ENCODE measurements at regions not wholly inside any gene's neighbourhood (a gene's known extent, or its start where the extent isn't known, plus 50 kb on each side); places are given as distances from the start of the nearest gene placed in this dataset.
"Not testable (repeated sequence)": the region's sequence is repeated elsewhere in the genome, so short reads cannot be mapped to it uniquely, and the experiment has no call there.

DNA sequence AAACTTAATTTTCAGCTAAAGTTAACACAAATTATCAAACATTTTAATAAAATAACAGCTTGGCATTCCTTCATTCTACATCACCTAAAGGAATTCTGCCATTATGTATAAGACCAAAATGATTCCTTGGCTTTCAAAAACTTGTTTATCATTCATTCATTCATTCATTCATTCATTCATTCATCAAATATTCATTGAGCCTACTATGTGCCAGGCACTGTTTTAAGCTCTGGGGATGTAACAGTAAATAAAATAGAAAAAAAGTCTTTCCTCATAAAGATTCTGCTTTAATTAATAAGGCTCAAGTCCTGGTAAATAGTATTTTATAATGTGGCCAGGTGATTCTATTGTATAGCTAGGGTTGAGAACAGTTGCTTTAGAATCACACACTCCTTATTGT is 127.9 kb downstream of the GPR85 start:
- no peaks in the 10 kb centered on the region for H3K4me1 Mint-ChIP-seq
- no peak for DNase-seq (ENCODE audit: low spot score in 2 of 2, unreplicated experiment in 2 of 2)
- peaks cover 5% of the 10 kb centered on the region for H3K27me3 Mint-ChIP-seq (ENCODE audit: low read depth)
- H3K4me3 Mint-ChIP-seq: no peak overlapping the region
- H3K9me3 Mint-ChIP-seq: peaks cover 6% of the 10 kb centered on the region
- no peaks in the 10 kb centered on the region for H3K36me3 Mint-ChIP-seq
- H3K27ac Mint-ChIP-seq: no peak overlapping the region
- no peak for TF ChIP-seq CTCF (IDR thresholded peaks at IDR 0.05; ENCODE audit: unreplicated experiment)

DNA sequence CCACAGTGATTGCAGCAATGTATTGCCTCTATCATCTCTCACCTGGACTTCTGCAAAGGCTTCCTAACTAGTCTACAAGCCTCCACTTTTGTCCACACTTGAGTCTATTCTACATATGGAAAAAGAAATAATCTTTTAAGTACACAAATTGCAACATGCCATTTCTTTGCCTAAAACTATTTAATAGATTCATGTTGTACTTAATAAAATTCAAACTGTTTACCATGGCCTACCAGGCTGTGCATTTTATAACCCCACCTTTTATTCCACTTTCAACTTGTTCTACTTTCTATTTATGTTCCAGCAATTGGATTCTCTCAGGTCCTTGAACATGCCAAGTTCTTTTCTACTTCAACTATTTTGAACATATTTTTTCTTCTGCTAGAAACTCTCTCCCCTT is 128.7 kb downstream of the GPR85 start:
- Mint-ChIP-seq H3K36me3 (no peaks in the 10 kb centered on the region), H3K4me1 (no peaks in the 10 kb centered on the region), H3K4me3 (no peak overlapping the region), H3K9me3 (peaks cover 6% of the 10 kb centered on the region), H3K27ac (no peak overlapping the region), H3K27me3 (ENCODE audit: low read depth) (peaks cover 5% of the 10 kb centered on the region)
- no peak for TF ChIP-seq CTCF (IDR thresholded peaks at IDR 0.05; ENCODE audit: unreplicated experiment)
- DNase-seq (ENCODE audit: low spot score in 2 of 2, unreplicated experiment in 2 of 2): no peak

- not testable (repeated sequence) for DNase-seq (ENCODE audit: low spot score in 2 of 2, unreplicated experiment in 2 of 2); H3K4me3 Mint-ChIP-seq; H3K9me3 Mint-ChIP-seq; H3K27ac Mint-ChIP-seq; H3K4me1 Mint-ChIP-seq; H3K36me3 Mint-ChIP-seq; H3K27me3 Mint-ChIP-seq (ENCODE audit: low read depth)
These were observed 133.6 kb downstream of the GPR85 start for GRCh38 chr7:112953031-112953430.

DNA sequence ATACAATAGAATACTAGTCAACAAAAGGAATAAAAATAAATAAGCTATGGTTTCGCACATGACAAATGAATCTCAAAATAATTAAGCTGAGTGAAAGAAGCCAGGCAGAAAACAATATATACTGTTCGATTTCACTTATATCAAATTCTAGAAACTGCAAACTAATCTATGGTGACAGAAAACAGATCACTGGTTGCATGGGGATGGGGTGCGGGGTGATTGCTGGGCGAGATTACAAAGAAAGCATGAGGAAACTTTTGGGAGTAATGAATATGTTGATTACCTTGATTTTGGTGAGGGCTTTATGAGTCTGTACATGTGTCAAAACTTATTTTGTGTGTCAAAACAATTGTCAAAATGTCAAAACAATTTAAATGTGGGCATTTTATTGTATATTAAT is 135.6 kb downstream of the GPR85 start:
- H3K27ac Mint-ChIP-seq: no peak overlapping the region
- H3K9me3 Mint-ChIP-seq: peaks cover 4% of the 10 kb centered on the region
- TF ChIP-seq CTCF (IDR thresholded peaks at IDR 0.05; ENCODE audit: unreplicated experiment): no peak
- no peak overlapping the region for H3K4me3 Mint-ChIP-seq
- no peaks in the 10 kb centered on the region for H3K36me3 Mint-ChIP-seq
- H3K27me3 Mint-ChIP-seq (ENCODE audit: low read depth): peaks cover 7% of the 10 kb centered on the region
- no peaks in the 10 kb centered on the region for H3K4me1 Mint-ChIP-seq
- no peak for DNase-seq (ENCODE audit: low spot score in 2 of 2, unreplicated experiment in 2 of 2)

DNA sequence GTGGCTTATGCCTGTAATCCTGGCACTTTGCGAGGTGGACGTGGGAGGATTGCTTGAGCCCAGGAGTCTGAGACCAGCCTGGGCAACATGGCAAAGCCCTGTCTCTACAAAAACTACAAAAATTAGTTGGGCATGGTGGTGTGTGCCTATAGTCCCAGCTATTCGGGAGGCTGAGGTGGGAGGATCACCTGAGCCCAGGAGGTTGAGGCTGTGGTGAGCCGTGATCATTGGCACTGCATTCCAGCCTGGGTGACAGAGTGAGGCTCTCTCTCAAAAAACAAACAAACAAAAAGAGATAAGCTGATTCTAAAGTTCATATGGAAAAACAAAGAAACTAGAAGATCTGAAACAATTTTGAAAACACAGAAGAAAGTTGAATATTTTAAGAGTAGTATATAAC is 136.9 kb downstream of the GPR85 start:
- H3K27me3 Mint-ChIP-seq (ENCODE audit: low read depth); H3K4me3 Mint-ChIP-seq; DNase-seq (ENCODE audit: low spot score in 2 of 2, unreplicated experiment in 2 of 2); H3K9me3 Mint-ChIP-seq; H3K27ac Mint-ChIP-seq; H3K36me3 Mint-ChIP-seq; H3K4me1 Mint-ChIP-seq: not testable (repeated sequence)

DNA sequence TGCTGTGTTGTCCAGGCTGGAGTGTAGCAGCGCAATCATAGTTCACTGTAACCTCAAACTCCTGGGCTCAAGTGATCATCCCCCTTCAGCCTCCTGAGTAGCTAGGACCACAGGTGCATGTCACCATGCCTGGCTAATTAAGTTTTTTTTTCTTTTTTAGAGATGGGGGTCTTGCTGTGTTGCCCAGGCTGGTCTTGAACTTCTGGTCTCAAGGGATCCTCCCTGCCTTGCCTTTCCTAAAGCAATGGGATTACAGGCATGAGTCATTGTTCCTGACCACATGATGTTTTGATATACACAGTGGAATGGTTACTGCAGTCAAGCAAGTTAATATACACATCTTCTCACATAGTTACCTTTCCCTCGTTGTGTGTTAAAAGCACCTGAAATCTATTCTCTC is 140.3 kb downstream of the GPR85 start:
- no peak for TF ChIP-seq CTCF (IDR thresholded peaks at IDR 0.05; ENCODE audit: unreplicated experiment)
- no peaks in the 10 kb centered on the region for H3K36me3 Mint-ChIP-seq
- peaks cover 6% of the 10 kb centered on the region for H3K27me3 Mint-ChIP-seq (ENCODE audit: low read depth)
- no peak overlapping the region for H3K4me3 Mint-ChIP-seq
- DNase-seq (ENCODE audit: low spot score in 2 of 2, unreplicated experiment in 2 of 2): no peak
- H3K27ac Mint-ChIP-seq: no peak overlapping the region
- H3K9me3 Mint-ChIP-seq: peaks cover 4% of the 10 kb centered on the region
- H3K4me1 Mint-ChIP-seq: no peaks in the 10 kb centered on the region

- peaks cover 2% of the 10 kb centered on the region for H3K4me1 Mint-ChIP-seq
- H3K36me3 Mint-ChIP-seq: no peaks in the 10 kb centered on the region
- no peak for DNase-seq (ENCODE audit: low spot score in 2 of 2, unreplicated experiment in 2 of 2)
- no peak overlapping the region for H3K4me3 Mint-ChIP-seq
- H3K27ac Mint-ChIP-seq: no peak overlapping the region
- no peak for TF ChIP-seq CTCF (IDR thresholded peaks at IDR 0.05; ENCODE audit: unreplicated experiment)
- peaks cover 6% of the 10 kb centered on the region for H3K27me3 Mint-ChIP-seq (ENCODE audit: low read depth)
- peaks cover 4% of the 10 kb centered on the region for H3K9me3 Mint-ChIP-seq
These were observed 141.6 kb downstream of the GPR85 start for GRCh38 chr7:112945046-112945445.
